ENCODE measurements at regions not wholly inside any gene's neighbourhood (a gene's known extent, or its start where the extent isn't known, plus 50 kb on each side); places are given as distances from the start of the nearest gene placed in this dataset.

- Histone ChIP-seq H3K4me1 (ENCODE audit: control insufficient read depth, insufficient read depth, low read length) (no peaks in the 10 kb centered on the region), H3K9ac (ENCODE audit: low read depth, low read length) (no peak overlapping the region), H3K18ac (ENCODE audit: low read depth, low read length) (no peak overlapping the region), H3K4ac (ENCODE audit: low read depth, low read length) (no peak overlapping the region), H3K9me3 (ENCODE audit: control insufficient read depth, insufficient read depth, low read length) (peaks cover 6% of the 10 kb centered on the region), H3K79me1 (ENCODE audit: low read depth in 1 of 2, low read length in 2 of 2) (no peaks in the 10 kb centered on the region), H4K5ac (ENCODE audit: low read depth, low read length) (no peak overlapping the region), H2AK9ac (replicated peaks; ENCODE audit: low read depth, low read length, poor library complexity) (no peak overlapping the region), H4K91ac (ENCODE audit: insufficient read depth, low read depth, low read length) (no peak overlapping the region), H2AK5ac (ENCODE audit: low read depth, low read length) (no peak overlapping the region), H3K23ac (ENCODE audit: low read depth, low read length) (no peak overlapping the region), H3K36me3 (ENCODE audit: control insufficient read depth, insufficient read depth, low read length) (no peaks in the 10 kb centered on the region), H2BK15ac (ENCODE audit: low read depth, low read length) (no peak overlapping the region), H3K56ac (ENCODE audit: extremely low read depth, insufficient read depth, low read length) (no peak overlapping the region), H4K20me1 (ENCODE audit: insufficient read depth, low read length) (no peaks in the 10 kb centered on the region), H3K9me1 (ENCODE audit: insufficient read depth, low read length) (no peaks in the 10 kb centered on the region), H2BK120ac (ENCODE audit: low read depth, low read length) (no peak overlapping the region), H3K14ac (replicated peaks; ENCODE audit: low read depth, low read length) (no peak overlapping the region), H4K8ac (ENCODE audit: low read depth in 2 of 2, low read length in 2 of 2) (no peak overlapping the region), H2AFZ (replicated peaks; ENCODE audit: low read length, poor library complexity) (no peak overlapping the region), H2BK5ac (ENCODE audit: low read depth, low read length, poor library complexity, severe bottlenecking) (no peak overlapping the region), H2BK20ac (ENCODE audit: low read depth, low read length) (no peak overlapping the region), H3K27ac (ENCODE audit: insufficient read depth, low read length) (no peak overlapping the region), H3K4me3 (ENCODE audit: insufficient read depth, low read depth, low read length) (no peak overlapping the region), H3K27me3 (ENCODE audit: control insufficient read depth, insufficient read depth, low read length) (no peaks in the 10 kb centered on the region), H3K4me2 (ENCODE audit: low read depth, low read length) (no peak overlapping the region)
- ChIA-PET CTCF (no interaction called here), POLR2A (ENCODE audit: unreplicated experiment) (no interaction called here)
- no peak for TF ChIP-seq RFX5 (IDR thresholded peaks at IDR 0.05; ENCODE audit: low read depth, low read length)
- no peak for TF ChIP-seq USF2 (IDR thresholded peaks at IDR 0.05; ENCODE audit: low read depth, low read length)
- TF ChIP-seq RAD21 (IDR thresholded peaks at IDR 0.05; ENCODE audit: low read length): no peak
- TF ChIP-seq MAFK (IDR thresholded peaks at IDR 0.05; ENCODE audit: low read depth, low read length): no peak
- no peak for TF ChIP-seq POLR2A (IDR thresholded peaks at IDR 0.05; ENCODE audit: low read depth, low read length)
- no peak for TF ChIP-seq CEBPB (IDR thresholded peaks at IDR 0.05; ENCODE audit: low read depth, low read length)
- TF ChIP-seq MAZ (IDR thresholded peaks at IDR 0.05; ENCODE audit: borderline replicate concordance, low read depth, low read length): no peak
- no peak for TF ChIP-seq SMC3 (IDR thresholded peaks at IDR 0.05; ENCODE audit: low read depth, low read length)
- no peak for TF ChIP-seq CTCF (conservative IDR thresholded peaks at IDR 0.05; ENCODE audit: low read depth, low read length)
- no peak for TF ChIP-seq BHLHE40 (IDR thresholded peaks at IDR 0.05; ENCODE audit: low read depth, low read length)
- no peak for TF ChIP-seq CHD1 (IDR thresholded peaks at IDR 0.05; ENCODE audit: low read depth, low read length)
- no peak for TF ChIP-seq MXI1 (IDR thresholded peaks at IDR 0.05; ENCODE audit: borderline replicate concordance, low read depth, low read length)
- DNase-seq (no peak), ATAC-seq (ENCODE audit: low read depth) (no peak)
- in situ Hi-C loops (cut with MboI; ENCODE audit: low sequenced_read_pairs): no loop called here
- no TSS peak for BruUV-seq (replicated peaks)
- no CpG with 5 or more reads among the region's 1 CpG for WGBS, 2 experiments (ENCODE audit: extremely low coverage in 2 of 2, insufficient read length in 1 of 2)
- dilution Hi-C loops (cut with HindIII; ENCODE audit: low sequenced_read_pairs, unreplicated experiment): no loop called here
- intact Hi-C loops (cut with micrococcal nuclease): no loop called here
Measured at GRCh38 chr5:110309222-110309621, 417.2 kb downstream of the TMEM232 start.

Data from IMR-90 (cell line).